PFSK-1 (cell line): ENCODE measurements at regions not wholly inside any gene's neighbourhood (a gene's known extent, or its start where the extent isn't known, plus 50 kb on each side); places are given as distances from the start of the nearest gene placed in this dataset.

Source experiments
- POLR2AphosphoS5 ChIP-seq: IDR thresholded peaks from 2 replicates; pipeline ENCODE4 v1.6.1; 2012; ENCODE audit warnings: low read depth, mild to moderate bottlenecking, control low read depth, low read length, moderate library complexity
- REST ChIP-seq, 2 experiments: IDR thresholded peaks; 2 replicates each; pipeline versions ENCODE4 v1.6.1 to v1.8.0; 2011 to 2012; ENCODE audit warnings: low read depth in 2 of 2, low read length in 2 of 2, control low read depth in 1 of 2, inconsistent platforms in 1 of 2, mild to moderate bottlenecking in 1 of 2, moderate library complexity in 1 of 2; ENCODE audit not compliant: insufficient read depth in 1 of 2

GRCh38 chr3:66115858-66116654 lies 77.3 kb upstream of the MAGI1 start:
- TF ChIP-seq POLR2AphosphoS5, result no peak
- no peak for TF ChIP-seq REST (IDR thresholded peaks at IDR 0.05; ENCODE audit: insufficient read depth in 1 of 2, low read depth in 2 of 2, low read length in 2 of 2)
